ENCODE measurements at regions not wholly inside any gene's neighbourhood (a gene's known extent, or its start where the extent isn't known, plus 50 kb on each side); places are given as distances from the start of the nearest gene placed in this dataset.

DNA sequence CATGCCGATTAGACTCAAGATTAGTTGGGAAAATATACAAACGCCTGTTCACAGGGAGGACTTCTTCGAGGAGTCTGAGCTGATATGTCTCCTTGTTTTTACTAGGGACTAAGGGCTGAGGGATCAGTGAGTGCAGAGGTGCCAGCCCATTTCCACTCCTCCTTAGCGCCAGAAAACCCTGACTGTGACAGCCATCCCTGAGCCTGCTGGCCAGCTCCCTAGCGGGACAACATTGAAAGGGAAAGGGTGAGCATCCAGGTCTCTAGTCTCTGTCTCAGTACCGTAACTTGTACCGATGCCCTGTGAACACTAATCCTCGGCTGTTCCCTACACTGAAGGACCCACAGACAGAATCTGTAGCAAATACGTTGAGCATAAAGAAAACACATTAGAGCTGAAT is 243.4 kb downstream of the WNT5A start:
- H3K4me1 Mint-ChIP-seq, result peaks cover 12% of the 10 kb centered on the region

DNA sequence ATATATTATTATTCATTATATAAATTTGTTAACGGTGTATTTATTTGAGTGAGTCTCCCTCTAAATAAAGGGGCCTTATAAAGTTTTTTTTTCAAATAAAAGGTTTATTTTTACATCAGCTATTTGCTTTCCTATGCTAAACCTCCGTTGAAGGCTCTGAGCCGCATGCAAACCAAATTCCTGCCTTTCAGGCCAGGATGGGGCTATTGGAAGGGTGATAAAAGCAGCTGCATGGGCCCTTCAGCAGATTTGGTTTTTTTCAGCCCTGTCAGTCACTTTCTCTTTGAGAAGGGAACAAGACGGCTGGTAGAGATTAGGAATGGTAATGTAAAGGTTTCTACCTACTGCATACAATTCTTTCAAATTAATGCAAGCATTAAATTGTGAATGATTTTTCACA is 244.2 kb downstream of the WNT5A start:
- CTCF ChIA-PET, result no interaction called here
- H3K9me3 Mint-ChIP-seq, result peaks cover 7% of the 10 kb centered on the region
- no peak for DNase-seq (ENCODE audit: low spot score)

More for the DNA sequence above, 243.4 kb downstream of the WNT5A start:
- ChIA-PET CTCF (no interaction called here), POLR2A (no interaction called here)
- Mint-ChIP-seq H3K36me3 (peaks cover 8% of the 10 kb centered on the region), H3K27ac (no peak overlapping the region), H3K27me3 (ENCODE audit: low read depth) (no peaks in the 10 kb centered on the region), H3K4me3 (no peak overlapping the region), H3K9me3 (peaks cover 12% of the 10 kb centered on the region)
- ATAC-seq (peak; percentile 48), DNase-seq (ENCODE audit: low spot score) (no peak)
- TF ChIP-seq, protein P1, sequence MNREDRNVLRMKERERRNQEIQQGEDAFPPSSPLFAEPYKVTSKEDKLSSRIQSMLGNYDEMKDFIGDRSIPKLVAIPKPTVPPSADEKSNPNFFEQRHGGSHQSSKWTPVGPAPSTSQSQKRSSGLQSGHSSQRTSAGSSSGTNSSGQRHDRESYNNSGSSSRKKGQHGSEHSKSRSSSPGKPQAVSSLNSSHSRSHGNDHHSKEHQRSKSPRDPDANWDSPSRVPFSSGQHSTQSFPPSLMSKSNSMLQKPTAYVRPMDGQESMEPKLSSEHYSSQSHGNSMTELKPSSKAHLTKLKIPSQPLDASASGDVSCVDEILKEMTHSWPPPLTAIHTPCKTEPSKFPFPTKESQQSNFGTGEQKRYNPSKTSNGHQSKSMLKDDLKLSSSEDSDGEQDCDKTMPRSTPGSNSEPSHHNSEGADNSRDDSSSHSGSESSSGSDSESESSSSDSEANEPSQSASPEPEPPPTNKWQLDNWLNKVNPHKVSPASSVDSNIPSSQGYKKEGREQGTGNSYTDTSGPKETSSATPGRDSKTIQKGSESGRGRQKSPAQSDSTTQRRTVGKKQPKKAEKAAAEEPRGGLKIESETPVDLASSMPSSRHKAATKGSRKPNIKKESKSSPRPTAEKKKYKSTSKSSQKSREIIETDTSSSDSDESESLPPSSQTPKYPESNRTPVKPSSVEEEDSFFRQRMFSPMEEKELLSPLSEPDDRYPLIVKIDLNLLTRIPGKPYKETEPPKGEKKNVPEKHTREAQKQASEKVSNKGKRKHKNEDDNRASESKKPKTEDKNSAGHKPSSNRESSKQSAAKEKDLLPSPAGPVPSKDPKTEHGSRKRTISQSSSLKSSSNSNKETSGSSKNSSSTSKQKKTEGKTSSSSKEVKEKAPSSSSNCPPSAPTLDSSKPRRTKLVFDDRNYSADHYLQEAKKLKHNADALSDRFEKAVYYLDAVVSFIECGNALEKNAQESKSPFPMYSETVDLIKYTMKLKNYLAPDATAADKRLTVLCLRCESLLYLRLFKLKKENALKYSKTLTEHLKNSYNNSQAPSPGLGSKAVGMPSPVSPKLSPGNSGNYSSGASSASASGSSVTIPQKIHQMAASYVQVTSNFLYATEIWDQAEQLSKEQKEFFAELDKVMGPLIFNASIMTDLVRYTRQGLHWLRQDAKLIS (CRISPR knock-in tag; IDR thresholded peaks at IDR 0.05; ENCODE audit: borderline replicate concordance), result no peak
- TF ChIP-seq HMGA2 (CRISPR knock-in tag; IDR thresholded peaks at IDR 0.05) (no peak), RELA (CRISPR knock-in tag; IDR thresholded peaks at IDR 0.05; ENCODE audit: borderline replicate concordance) (no peak), KAT7 (CRISPR knock-in tag; IDR thresholded peaks at IDR 0.05; ENCODE audit: borderline replicate concordance) (no peak), ATF1 (CRISPR knock-in tag; IDR thresholded peaks at IDR 0.05) (no peak)

DNA sequence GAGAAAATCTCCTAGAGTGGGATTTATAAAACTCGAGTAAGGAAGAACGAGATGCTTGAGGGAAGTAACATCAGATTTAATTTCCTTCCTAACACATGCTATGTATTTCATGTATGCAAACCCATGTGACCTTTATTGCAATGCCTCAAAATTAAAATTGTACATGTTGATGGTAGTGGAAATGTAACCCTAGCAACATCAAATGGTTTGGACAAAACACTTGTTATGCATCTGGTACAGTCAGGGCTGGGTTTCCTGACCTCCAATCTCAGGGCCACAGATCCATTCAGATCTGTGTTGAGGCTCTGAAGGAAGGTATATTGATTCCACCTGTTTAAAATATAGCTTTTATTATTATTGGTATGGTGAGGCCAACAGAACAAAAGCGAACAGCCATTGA is 246.0 kb downstream of the WNT5A start:
- POLR2A ChIA-PET, result no interaction called here
- CTCF ChIA-PET, result no interaction called here
- H3K27me3 Mint-ChIP-seq (ENCODE audit: low read depth), result no peaks in the 10 kb centered on the region
- DNase-seq (ENCODE audit: low spot score) (no peak), ATAC-seq (no peak)
- H3K27ac Mint-ChIP-seq, result no peak overlapping the region
- peaks cover 12% of the 10 kb centered on the region for H3K4me1 Mint-ChIP-seq
- H3K4me3 Mint-ChIP-seq, result no peak overlapping the region
- TF ChIP-seq ZNF232 (CRISPR knock-in tag; IDR thresholded peaks at IDR 0.05), result no peak
- no peak for TF ChIP-seq ELF4 (CRISPR knock-in tag; IDR thresholded peaks at IDR 0.05; ENCODE audit: low read depth)
- TF ChIP-seq, protein P2, sequence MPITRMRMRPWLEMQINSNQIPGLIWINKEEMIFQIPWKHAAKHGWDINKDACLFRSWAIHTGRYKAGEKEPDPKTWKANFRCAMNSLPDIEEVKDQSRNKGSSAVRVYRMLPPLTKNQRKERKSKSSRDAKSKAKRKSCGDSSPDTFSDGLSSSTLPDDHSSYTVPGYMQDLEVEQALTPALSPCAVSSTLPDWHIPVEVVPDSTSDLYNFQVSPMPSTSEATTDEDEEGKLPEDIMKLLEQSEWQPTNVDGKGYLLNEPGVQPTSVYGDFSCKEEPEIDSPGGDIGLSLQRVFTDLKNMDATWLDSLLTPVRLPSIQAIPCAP (CRISPR knock-in tag; IDR thresholded peaks at IDR 0.05), result no peak
- TF ChIP-seq, protein P3, sequence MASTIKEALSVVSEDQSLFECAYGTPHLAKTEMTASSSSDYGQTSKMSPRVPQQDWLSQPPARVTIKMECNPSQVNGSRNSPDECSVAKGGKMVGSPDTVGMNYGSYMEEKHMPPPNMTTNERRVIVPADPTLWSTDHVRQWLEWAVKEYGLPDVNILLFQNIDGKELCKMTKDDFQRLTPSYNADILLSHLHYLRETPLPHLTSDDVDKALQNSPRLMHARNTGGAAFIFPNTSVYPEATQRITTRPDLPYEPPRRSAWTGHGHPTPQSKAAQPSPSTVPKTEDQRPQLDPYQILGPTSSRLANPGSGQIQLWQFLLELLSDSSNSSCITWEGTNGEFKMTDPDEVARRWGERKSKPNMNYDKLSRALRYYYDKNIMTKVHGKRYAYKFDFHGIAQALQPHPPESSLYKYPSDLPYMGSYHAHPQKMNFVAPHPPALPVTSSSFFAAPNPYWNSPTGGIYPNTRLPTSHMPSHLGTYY (CRISPR knock-in tag; IDR thresholded peaks at IDR 0.05), result no peak
- TF ChIP-seq JUN (CRISPR knock-in tag; IDR thresholded peaks at IDR 0.05), result no peak
- TF ChIP-seq TEAD4 (CRISPR knock-in tag; IDR thresholded peaks at IDR 0.05), result no peak
- TF ChIP-seq OVOL2 (CRISPR knock-in tag; IDR thresholded peaks at IDR 0.05; ENCODE audit: borderline replicate concordance), result no peak
- TF ChIP-seq, protein P4, sequence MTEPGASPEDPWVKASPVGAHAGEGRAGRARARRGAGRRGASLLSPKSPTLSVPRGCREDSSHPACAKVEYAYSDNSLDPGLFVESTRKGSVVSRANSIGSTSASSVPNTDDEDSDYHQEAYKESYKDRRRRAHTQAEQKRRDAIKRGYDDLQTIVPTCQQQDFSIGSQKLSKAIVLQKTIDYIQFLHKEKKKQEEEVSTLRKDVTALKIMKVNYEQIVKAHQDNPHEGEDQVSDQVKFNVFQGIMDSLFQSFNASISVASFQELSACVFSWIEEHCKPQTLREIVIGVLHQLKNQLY (CRISPR knock-in tag; IDR thresholded peaks at IDR 0.05), result no peak
- no peak for TF ChIP-seq ETV6 (CRISPR knock-in tag; IDR thresholded peaks at IDR 0.05)
- no peak for TF ChIP-seq PRRX2 (CRISPR knock-in tag; IDR thresholded peaks at IDR 0.05)
- TF ChIP-seq, protein P5, sequence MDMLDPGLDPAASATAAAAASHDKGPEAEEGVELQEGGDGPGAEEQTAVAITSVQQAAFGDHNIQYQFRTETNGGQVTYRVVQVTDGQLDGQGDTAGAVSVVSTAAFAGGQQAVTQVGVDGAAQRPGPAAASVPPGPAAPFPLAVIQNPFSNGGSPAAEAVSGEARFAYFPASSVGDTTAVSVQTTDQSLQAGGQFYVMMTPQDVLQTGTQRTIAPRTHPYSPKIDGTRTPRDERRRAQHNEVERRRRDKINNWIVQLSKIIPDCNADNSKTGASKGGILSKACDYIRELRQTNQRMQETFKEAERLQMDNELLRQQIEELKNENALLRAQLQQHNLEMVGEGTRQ (CRISPR knock-in tag; IDR thresholded peaks at IDR 0.05), result no peak
- TF ChIP-seq KAT7 (CRISPR knock-in tag; IDR thresholded peaks at IDR 0.05; ENCODE audit: borderline replicate concordance), result no peak
- H3K9me3 Mint-ChIP-seq, result peaks cover 3% of the 10 kb centered on the region; the same call in 1 of the 2 replicates
- no peaks in the 10 kb centered on the region for H3K36me3 Mint-ChIP-seq

More for the DNA sequence above, 244.2 kb downstream of the WNT5A start:
- H3K36me3 Mint-ChIP-seq, result peaks cover 3% of the 10 kb centered on the region
- TF ChIP-seq TCF7 (CRISPR knock-in tag; IDR thresholded peaks at IDR 0.05; ENCODE audit: low read depth), result no peak
- TF ChIP-seq, protein P6, sequence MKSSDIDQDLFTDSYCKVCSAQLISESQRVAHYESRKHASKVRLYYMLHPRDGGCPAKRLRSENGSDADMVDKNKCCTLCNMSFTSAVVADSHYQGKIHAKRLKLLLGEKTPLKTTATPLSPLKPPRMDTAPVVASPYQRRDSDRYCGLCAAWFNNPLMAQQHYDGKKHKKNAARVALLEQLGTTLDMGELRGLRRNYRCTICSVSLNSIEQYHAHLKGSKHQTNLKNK (CRISPR knock-in tag; IDR thresholded peaks at IDR 0.05), result no peak
- no peak for TF ChIP-seq FOXK1 (CRISPR knock-in tag; IDR thresholded peaks at IDR 0.05)
- TF ChIP-seq, protein P7, sequence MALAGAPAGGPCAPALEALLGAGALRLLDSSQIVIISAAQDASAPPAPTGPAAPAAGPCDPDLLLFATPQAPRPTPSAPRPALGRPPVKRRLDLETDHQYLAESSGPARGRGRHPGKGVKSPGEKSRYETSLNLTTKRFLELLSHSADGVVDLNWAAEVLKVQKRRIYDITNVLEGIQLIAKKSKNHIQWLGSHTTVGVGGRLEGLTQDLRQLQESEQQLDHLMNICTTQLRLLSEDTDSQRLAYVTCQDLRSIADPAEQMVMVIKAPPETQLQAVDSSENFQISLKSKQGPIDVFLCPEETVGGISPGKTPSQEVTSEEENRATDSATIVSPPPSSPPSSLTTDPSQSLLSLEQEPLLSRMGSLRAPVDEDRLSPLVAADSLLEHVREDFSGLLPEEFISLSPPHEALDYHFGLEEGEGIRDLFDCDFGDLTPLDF (CRISPR knock-in tag; IDR thresholded peaks at IDR 0.05), result no peak
- TF ChIP-seq, protein P8, sequence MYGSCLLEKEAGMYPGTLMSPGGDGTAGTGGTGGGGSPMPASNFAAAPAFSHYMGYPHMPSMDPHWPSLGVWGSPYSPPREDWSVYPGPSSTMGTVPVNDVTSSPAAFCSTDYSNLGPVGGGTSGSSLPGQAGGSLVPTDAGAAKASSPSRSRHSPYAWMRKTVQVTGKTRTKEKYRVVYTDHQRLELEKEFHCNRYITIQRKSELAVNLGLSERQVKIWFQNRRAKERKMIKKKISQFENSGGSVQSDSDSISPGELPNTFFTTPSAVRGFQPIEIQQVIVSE (CRISPR knock-in tag; IDR thresholded peaks at IDR 0.05; ENCODE audit: borderline replicate concordance), result no peak
- TF ChIP-seq, protein P9, sequence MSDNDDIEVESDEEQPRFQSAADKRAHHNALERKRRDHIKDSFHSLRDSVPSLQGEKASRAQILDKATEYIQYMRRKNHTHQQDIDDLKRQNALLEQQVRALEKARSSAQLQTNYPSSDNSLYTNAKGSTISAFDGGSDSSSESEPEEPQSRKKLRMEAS (CRISPR knock-in tag; IDR thresholded peaks at IDR 0.05), result no peak
- POLR2A ChIA-PET, result no interaction called here
- peak; percentile 56 for ATAC-seq
- H3K4me1 Mint-ChIP-seq, result peaks cover 12% of the 10 kb centered on the region
- H3K27ac Mint-ChIP-seq, result no peak overlapping the region
- H3K4me3 Mint-ChIP-seq, result no peak overlapping the region
- H3K27me3 Mint-ChIP-seq (ENCODE audit: low read depth), result no peaks in the 10 kb centered on the region
